HL-60 (cell line): ENCODE measurements at regions not wholly inside any gene's neighbourhood (a gene's known extent, or its start where the extent isn't known, plus 50 kb on each side); places are given as distances from the start of the nearest gene placed in this dataset.
"Not testable (repeated sequence)": the region's sequence is repeated elsewhere in the genome, so short reads cannot be mapped to it uniquely, and the experiment has no call there.

ENCODE experiments used
- DNase-seq, 2 experiments: peaks; one replicate each; pipeline ENCODE4 v3.0.0-alpha.2; 2010 to 2020; ENCODE audit warnings: low read depth in 1 of 2, low spot score in 1 of 2
- H3K27ac ChIP-seq: fragments of 250-450 bp; sonication (Bioruptor Pico); replicated peaks from 2 replicates; pipeline ENCODE4 v1.5.1; 2020; ENCODE audit warnings: mild to moderate bottlenecking, moderate library complexity
- H3K27me3 ChIP-seq: fragments of 250-450 bp; sonication (Bioruptor Pico); 2 replicates; pipeline ENCODE4 v1.5.1; 2021; ENCODE audit warnings: mild to moderate bottlenecking, moderate library complexity; ENCODE audit not compliant: insufficient read depth, poor library complexity, severe bottlenecking
- H3K4me3 ChIP-seq: replicated peaks from 2 replicates; pipeline ENCODE4 v1.5.1; 2011; ENCODE audit warnings: mild to moderate bottlenecking, control low read depth, low read length; ENCODE audit not compliant: insufficient read depth
- GABPA ChIP-seq: IDR thresholded peaks from 2 replicates; pipeline ENCODE4 v1.6.1; 2012; ENCODE audit warnings: low read depth
- POLR2AphosphoS5 ChIP-seq: IDR thresholded peaks from 2 replicates; pipeline ENCODE4 v1.6.1; 2012; ENCODE audit warnings: low read depth
- SPI1 ChIP-seq: IDR thresholded peaks from 2 replicates; pipeline ENCODE4 v1.6.1; 2012; ENCODE audit warnings: low read depth, mild to moderate bottlenecking, borderline replicate concordance
- TF ChIP-seq, protein P1 (sequence below): IDR thresholded peaks from 2 replicates; pipeline ENCODE4 v1.6.1; 2012; ENCODE audit warnings: low read depth; ENCODE audit not compliant: insufficient replicate concordance
- TF ChIP-seq, protein P2 (sequence below): IDR thresholded peaks from one replicate; pipeline ENCODE4 v1.5.1; 2011; ENCODE audit warnings: low read length, control low read depth, inconsistent platforms; ENCODE audit not compliant: insufficient read depth

- Histone ChIP-seq H3K27ac (no peak overlapping the region), H3K4me3 (no peak overlapping the region), H3K27me3 (no peaks in the 10 kb centered on the region)
- TF ChIP-seq, protein P1, sequence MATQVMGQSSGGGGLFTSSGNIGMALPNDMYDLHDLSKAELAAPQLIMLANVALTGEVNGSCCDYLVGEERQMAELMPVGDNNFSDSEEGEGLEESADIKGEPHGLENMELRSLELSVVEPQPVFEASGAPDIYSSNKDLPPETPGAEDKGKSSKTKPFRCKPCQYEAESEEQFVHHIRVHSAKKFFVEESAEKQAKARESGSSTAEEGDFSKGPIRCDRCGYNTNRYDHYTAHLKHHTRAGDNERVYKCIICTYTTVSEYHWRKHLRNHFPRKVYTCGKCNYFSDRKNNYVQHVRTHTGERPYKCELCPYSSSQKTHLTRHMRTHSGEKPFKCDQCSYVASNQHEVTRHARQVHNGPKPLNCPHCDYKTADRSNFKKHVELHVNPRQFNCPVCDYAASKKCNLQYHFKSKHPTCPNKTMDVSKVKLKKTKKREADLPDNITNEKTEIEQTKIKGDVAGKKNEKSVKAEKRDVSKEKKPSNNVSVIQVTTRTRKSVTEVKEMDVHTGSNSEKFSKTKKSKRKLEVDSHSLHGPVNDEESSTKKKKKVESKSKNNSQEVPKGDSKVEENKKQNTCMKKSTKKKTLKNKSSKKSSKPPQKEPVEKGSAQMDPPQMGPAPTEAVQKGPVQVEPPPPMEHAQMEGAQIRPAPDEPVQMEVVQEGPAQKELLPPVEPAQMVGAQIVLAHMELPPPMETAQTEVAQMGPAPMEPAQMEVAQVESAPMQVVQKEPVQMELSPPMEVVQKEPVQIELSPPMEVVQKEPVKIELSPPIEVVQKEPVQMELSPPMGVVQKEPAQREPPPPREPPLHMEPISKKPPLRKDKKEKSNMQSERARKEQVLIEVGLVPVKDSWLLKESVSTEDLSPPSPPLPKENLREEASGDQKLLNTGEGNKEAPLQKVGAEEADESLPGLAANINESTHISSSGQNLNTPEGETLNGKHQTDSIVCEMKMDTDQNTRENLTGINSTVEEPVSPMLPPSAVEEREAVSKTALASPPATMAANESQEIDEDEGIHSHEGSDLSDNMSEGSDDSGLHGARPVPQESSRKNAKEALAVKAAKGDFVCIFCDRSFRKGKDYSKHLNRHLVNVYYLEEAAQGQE = no peak
- no peak for DNase-seq
Observed at GRCh38 chr18:57950542-57950941, 93.5 kb upstream of the NEDD4L start.

GRCh38 chr18:57949335-57949734 is 94.7 kb upstream of the NEDD4L start:
- DNase-seq, H3K4me3 ChIP-seq, H3K27ac ChIP-seq, H3K27me3 ChIP-seq: not testable (repeated sequence)

DNA sequence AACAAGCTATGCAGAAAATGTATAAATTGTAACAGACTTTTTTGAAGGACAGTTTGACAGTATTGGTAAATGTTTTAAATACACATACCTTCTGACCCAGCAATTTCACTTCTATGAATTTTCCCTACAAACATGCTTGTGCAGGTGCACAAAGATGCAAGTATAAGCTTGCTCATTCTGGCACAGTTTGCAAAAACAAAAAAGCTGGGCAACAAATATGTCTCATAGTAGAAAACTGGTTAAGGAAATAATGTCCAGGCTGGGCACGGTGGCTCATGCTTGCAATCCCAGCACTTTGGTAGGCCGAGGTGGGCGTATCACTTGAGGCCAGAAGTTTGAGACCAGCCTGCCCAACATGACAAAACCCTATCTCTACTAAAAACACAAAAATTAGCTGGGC is 96.9 kb upstream of the NEDD4L start:
- Histone ChIP-seq H3K27ac (no peak overlapping the region), H3K4me3 (no peak overlapping the region), H3K27me3 (peaks cover 2% of the 10 kb centered on the region)
- no peak for DNase-seq
- TF ChIP-seq, protein P2, sequence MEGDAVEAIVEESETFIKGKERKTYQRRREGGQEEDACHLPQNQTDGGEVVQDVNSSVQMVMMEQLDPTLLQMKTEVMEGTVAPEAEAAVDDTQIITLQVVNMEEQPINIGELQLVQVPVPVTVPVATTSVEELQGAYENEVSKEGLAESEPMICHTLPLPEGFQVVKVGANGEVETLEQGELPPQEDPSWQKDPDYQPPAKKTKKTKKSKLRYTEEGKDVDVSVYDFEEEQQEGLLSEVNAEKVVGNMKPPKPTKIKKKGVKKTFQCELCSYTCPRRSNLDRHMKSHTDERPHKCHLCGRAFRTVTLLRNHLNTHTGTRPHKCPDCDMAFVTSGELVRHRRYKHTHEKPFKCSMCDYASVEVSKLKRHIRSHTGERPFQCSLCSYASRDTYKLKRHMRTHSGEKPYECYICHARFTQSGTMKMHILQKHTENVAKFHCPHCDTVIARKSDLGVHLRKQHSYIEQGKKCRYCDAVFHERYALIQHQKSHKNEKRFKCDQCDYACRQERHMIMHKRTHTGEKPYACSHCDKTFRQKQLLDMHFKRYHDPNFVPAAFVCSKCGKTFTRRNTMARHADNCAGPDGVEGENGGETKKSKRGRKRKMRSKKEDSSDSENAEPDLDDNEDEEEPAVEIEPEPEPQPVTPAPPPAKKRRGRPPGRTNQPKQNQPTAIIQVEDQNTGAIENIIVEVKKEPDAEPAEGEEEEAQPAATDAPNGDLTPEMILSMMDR = no peak
- TF ChIP-seq POLR2AphosphoS5 (no peak), SPI1 (no peak), GABPA (no peak)
- TF ChIP-seq, protein P1 = no peak

DNA sequence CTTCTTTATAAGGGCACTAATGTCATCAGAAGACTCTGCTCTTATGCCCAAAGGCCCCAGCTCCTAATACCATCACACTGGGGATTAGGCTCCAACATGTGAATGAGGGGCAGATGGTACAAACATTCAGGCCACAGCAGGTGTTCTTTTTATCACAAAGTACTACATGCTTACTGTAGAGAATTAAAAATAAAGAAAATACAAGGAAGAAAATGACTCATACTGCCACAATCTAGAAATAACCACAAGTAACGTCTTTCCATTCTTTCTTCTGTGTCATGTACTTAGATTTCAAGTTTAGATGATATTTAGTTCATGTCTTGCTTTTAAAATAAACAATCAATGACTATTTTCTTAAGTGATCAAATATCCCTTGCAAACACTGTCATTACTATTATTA is 100.3 kb upstream of the NEDD4L start:
- H3K4me3 ChIP-seq = no peak overlapping the region
- no peak for DNase-seq
- no peak overlapping the region for H3K27ac ChIP-seq
- H3K27me3 ChIP-seq = peaks cover 2% of the 10 kb centered on the region
- TF ChIP-seq, protein P2 = no peak
- no peak for TF ChIP-seq GABPA
- no peak for TF ChIP-seq SPI1
- TF ChIP-seq, protein P1 = no peak
- TF ChIP-seq POLR2AphosphoS5 = no peak
